GM21447 (cell line): ENCODE measurements at regions not wholly inside any gene's neighbourhood (a gene's known extent, or its start where the extent isn't known, plus 50 kb on each side); places are given as distances from the start of the nearest gene placed in this dataset.

Experiments used
- ATAC-seq: cut with Tn5 transposase; IDR thresholded peaks from one replicate; pipeline ENCODE4 v1.9.1; 2021; ENCODE audit not compliant: unreplicated experiment

DNA sequence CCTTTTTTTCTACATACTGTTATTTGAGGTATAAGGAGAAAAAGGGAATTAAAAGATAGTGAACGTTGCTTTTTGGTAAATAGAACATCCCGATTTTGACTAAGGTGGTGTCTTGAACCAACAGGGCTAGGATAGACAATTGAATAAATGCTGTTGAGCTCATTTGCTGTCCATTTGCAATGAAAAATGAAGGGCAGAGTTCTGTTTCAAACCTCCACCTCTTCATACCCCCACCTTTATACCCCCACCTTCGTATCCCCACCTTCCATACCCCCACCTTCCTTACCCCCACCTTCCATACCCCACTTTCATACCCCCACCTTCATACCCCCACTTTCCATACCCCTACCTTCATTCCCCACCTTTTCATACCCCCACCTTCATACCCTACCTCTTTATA, 93.4 kb upstream of the NAA20 start:
- no peak for ATAC-seq

DNA sequence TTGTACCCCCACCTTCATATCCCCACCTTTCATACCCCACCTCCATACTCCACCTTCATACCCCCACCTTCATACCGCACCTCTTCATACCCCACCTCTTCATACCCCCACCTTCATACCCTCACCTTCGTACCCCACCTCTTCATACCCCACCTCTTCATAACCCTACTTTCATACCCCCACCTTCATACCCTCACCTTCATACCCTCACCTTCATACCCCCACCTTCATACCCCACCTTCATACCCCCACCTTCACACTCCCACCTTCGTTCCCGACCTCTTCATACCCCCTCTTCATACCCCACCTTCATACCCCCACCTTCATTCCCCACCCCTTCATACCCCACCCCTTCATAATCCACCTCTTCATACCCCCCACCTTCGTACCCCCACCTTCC, 92.9 kb upstream of the NAA20 start:
- no peak for ATAC-seq

- no peak for ATAC-seq
Measured at GRCh38 chr20:19926591-19926990, 90.6 kb upstream of the NAA20 start.

- ATAC-seq, result no peak
Measured at GRCh38 chr20:19928328-19929011, 88.7 kb upstream of the NAA20 start.

DNA sequence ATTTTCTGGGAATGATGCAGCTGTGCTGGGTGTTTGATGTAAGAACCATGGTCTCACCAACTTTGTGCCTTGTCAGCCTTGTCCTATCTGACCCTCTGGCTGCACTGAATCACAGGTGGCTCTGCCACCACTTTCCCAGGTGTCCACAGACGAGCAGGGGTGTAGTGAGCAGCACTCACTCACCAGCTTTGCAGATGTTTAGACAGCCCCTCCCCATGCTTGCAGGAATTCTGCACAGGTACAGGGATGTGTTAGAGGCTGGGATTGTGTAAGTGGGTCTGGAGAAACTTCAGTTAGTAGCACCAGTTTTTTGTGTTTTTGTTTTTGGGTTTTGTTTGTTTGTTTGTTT, 88.2 kb upstream of the NAA20 start:
- ATAC-seq, result no peak

DNA sequence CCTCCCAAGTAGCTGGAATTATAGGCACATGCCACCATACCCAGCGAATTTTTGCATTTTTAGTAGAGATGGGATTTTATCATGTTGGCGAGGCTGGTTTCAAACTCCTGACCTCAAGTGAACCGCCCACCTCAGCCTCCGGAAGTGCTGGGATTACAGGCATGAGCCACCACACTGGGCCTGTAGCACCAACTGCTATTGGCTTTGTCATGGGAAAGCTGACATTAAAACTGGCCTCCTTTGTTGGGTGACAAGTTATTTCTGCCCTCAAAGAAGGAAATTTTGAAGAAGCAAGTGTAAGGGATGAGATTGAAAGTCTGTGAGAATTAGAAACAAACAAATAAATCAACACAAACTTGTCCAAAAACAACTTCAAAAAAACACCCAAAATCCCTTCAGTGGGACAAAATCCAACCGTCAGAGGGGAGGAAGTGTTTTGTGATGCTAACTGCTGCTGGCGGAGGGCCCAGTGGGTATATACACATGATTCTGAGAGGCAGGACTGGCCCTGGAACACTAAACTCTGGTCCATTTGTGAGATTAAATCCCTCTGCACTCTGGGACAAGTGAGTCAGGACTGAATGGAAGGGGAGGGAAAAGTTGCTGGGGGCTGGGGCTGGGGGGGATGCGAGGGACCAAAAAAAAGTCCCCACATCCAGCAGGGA, 87.5 kb upstream of the NAA20 start:
- no peak for ATAC-seq

DNA sequence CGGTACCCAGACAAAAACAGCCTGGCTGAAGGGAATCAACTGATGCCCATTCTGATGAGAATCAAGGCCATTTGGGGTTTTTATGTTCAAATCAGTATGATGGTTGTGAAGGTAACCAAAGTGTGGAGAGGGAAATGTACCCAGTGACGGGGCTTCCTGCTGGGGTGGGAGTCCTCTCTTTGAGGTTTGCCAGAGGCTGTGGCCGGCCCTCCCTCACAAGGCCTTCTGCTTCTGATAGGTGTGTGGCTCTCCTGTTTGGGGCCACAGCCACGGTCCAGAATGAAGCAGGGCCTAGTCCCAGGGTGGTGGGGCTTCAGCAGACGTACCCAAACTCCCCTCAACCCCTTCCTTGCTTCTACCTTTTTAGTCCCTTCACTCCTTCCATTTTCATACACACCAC, 86.7 kb upstream of the NAA20 start:
- no peak for ATAC-seq

DNA sequence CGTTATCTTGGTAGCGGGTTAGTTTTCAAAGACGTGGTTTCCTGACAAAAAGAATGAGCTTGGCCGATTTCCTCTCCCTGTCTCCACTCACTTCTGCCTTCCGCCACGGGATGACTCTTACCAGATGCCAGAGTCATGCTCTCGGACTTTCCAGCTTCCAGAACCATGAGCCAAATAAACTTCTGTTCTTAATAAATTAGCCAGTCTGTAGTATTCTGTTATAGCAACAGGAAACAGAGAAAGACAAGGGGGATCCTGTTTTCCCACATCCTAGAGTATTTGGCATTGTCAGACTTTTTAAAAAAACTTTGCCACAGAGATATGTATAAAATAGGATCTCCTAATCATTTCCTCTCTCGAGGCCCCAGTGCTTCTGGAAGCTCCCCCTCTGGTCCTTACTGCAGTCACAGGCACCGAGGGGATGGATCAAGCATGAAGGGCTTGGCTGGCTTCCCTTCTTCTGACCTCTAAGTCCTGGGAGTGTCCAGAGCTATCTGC, 84.9 kb upstream of the NAA20 start:
- ATAC-seq, result no peak

DNA sequence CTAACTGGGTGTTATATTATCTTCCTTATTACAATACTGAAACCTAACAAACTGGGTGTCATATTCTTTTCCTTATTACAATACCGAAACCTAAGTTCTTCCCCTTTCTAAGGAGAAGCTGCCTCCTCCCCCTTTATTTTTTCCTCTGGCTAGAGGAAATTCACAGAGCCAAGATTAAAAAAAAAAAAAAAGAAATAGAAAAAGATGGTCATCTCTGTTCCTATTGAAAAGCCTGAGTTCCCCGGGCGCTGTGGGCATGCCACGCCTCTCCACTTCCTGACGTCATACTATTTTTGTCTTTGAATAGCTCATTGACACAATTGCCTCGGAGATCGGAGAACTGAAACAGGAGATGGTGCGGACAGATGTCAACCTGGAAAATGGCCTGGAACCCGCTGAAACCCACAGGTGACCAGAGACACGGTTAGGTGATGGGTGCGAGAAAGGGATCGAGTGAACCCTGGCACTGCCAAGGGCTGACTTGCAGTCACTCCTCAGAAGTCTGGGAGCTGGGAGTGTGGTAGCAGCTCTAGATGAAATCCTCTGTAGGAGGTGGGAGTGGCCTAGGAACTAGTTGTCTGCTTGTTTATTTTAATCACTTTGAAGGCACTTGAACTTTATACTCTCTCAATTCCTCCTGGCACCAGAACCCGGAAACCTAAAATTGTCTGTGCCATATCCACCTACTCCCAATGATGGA, 82.2 kb upstream of the NAA20 start:
- ATAC-seq, result no peak

DNA sequence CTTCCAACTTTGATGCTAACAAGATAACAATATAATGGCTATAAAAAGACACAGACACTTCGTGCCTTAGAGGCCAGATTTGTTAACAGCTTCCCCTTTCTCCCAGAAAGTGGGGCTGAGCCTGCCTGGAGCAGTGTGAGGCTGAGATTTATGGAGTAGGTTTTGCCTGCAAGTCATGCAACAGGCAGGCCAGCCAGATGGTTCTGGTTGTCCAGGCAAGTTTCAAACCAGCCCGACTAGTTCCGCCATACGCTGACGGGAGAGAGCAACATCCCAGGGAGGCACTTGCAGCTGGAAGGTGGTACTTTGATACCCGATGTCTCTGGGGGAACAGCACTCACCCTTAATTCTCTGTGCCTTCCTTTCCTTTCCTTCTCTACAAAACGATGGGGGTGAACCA, 81.3 kb upstream of the NAA20 start:
- no peak for ATAC-seq

GRCh38 chr20:19936466-19937200, 80.5 kb upstream of the NAA20 start:
- ATAC-seq, result no peak

- ATAC-seq, result no peak
Measured at GRCh38 chr20:19937218-19937617, 79.9 kb upstream of the NAA20 start.

DNA sequence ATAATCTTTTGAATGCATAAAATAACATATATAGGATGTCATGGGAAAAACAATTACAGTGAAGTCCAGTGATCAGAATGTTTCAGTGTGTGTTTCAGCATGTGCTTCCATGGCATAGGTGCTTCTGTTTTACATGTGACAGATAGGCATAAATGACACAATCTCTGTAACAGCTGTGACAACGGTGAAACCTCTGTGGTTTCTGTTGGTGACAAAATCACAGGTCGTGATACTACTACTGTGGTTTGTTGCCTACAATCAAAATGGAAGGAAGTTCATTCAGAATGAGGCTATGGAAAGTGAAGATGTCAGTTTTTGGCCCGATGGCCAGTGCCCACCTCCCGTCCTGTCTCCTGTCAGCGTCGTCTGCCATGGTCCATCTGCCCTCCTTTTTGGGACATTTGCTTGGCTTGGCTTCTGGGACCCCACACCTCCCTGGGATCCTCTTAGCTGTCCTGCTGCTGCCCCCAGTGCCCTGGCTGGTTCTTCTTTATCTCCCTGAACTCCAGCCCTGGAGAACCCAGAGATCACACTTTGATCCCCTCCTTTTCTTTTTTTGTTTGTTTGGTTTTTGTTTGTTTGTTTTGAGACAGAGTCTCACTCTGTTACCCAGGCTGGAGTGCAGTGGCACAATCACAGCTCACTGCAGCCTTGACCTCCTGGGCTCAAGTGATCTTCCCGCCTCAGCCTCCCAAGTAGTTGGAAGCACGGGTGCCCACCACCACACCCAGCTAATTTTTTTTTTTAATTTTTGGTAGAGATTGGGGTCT, 79.3 kb upstream of the NAA20 start:
- no peak for ATAC-seq

- no peak for ATAC-seq
Measured at GRCh38 chr20:19938421-19939090, 78.6 kb upstream of the NAA20 start.

GRCh38 chr20:19940988-19941460, 76.1 kb upstream of the NAA20 start:
- no peak for ATAC-seq

GRCh38 chr20:19942611-19943010, 74.6 kb upstream of the NAA20 start:
- ATAC-seq, result no peak

- no peak for ATAC-seq
Measured at GRCh38 chr20:19943061-19943521, 74.1 kb upstream of the NAA20 start.

GRCh38 chr20:19944772-19945459, 72.2 kb upstream of the NAA20 start:
- peak; percentile 59 for ATAC-seq
